Endothelial cell of umbilical vein (primary cell): ENCODE measurements at regions not wholly inside any gene's neighbourhood (a gene's known extent, or its start where the extent isn't known, plus 50 kb on each side); places are given as distances from the start of the nearest gene placed in this dataset.

Source experiments
- CTCF ChIP-seq, 2 donors: IDR thresholded peaks; 1 replicate in 1 of 2; 2 replicates in 1 of 2; pipeline ENCODE4 v1.5.1; 2011; ENCODE audit warnings: low read length in 2 of 2, mild to moderate bottlenecking in 2 of 2, moderate library complexity in 2 of 2, control low read depth in 1 of 2, inconsistent platforms in 1 of 2, low read depth in 1 of 2; ENCODE audit not compliant: insufficient read depth in 1 of 2; ENCODE audit errors: extremely low read depth in 1 of 2
- EZH2 ChIP-seq: IDR thresholded peaks from 2 replicates; pipeline ENCODE4 v1.6.1; 2012; ENCODE audit warnings: borderline replicate concordance, low read depth, mild to moderate bottlenecking, moderate library complexity, low read length, inconsistent platforms; ENCODE audit not compliant: severe bottlenecking
- FOS ChIP-seq: IDR thresholded peaks from 2 replicates; pipeline ENCODE4 v1.6.1; 2011; ENCODE audit warnings: mild to moderate bottlenecking, low read length, moderate library complexity, borderline replicate concordance; ENCODE audit not compliant: insufficient read depth
- GATA2 ChIP-seq: IDR thresholded peaks from 2 replicates; pipeline ENCODE4 v1.7.0; 2011; ENCODE audit warnings: low read depth, mild to moderate bottlenecking, moderate library complexity, mixed read lengths, low read length; ENCODE audit not compliant: insufficient read length, insufficient read depth
- JUN ChIP-seq: IDR thresholded peaks from 2 replicates; pipeline ENCODE4 v1.6.1; 2011; ENCODE audit warnings: borderline replicate concordance, low read depth; ENCODE audit not compliant: insufficient read length, insufficient read depth
- MAX ChIP-seq: IDR thresholded peaks from 2 replicates; pipeline ENCODE4 v1.6.1; 2011; ENCODE audit not compliant: insufficient read depth, insufficient read length
- MYC ChIP-seq: IDR thresholded peaks from one replicate; pipeline ENCODE4 v1.6.1; 2011; ENCODE audit warnings: mild to moderate bottlenecking, low read depth, low read length
- POLR2A ChIP-seq: IDR thresholded peaks from 2 replicates; pipeline ENCODE4 v1.6.1; 2012; ENCODE audit warnings: low read depth, mild to moderate bottlenecking, control low read depth, low read length
- POLR2AphosphoS5 ChIP-seq: IDR thresholded peaks from 2 replicates; pipeline ENCODE4 v1.6.1; 2012; ENCODE audit warnings: low read depth, mild to moderate bottlenecking, control low read depth, low read length, moderate library complexity; ENCODE audit not compliant: insufficient read depth

- no peak for TF ChIP-seq MYC
- TF ChIP-seq CTCF (IDR thresholded peaks at IDR 0.05; ENCODE audit: extremely low read depth in 1 of 2, insufficient read depth in 1 of 2, low read depth in 1 of 2, low read length in 2 of 2), result no peak
- no peak for TF ChIP-seq POLR2A
- no peak for TF ChIP-seq POLR2AphosphoS5
- TF ChIP-seq MAX, result no peak
- TF ChIP-seq EZH2, result no peak
- no peak for TF ChIP-seq GATA2
- no peak for TF ChIP-seq FOS
- TF ChIP-seq JUN, result no peak
Measured at GRCh38 chr6:153272201-153272980, 141.3 kb upstream of the RGS17 start.
